Tibial nerve (tissue), 4 donors: ENCODE measurements at regions not wholly inside any gene's neighbourhood (a gene's known extent, or its start where the extent isn't known, plus 50 kb on each side); places are given as distances from the start of the nearest gene placed in this dataset.

Experiments
- EP300 ChIP-seq, 2 donors: sonication (generic); formaldehyde crosslinking; IDR thresholded peaks; one replicate each; pipeline ENCODE4 v1.6.1; 2017; ENCODE audit warnings: antibody characterized with exemption in 2 of 2, mild to moderate bottlenecking in 1 of 2
- POLR2A ChIP-seq, 2 donors: fragments of 450-650 bp; IDR thresholded peaks; one replicate each; pipeline ENCODE4 v1.6.1; 2017; ENCODE audit warnings: antibody characterized with exemption in 2 of 2, mild to moderate bottlenecking in 2 of 2, moderate library complexity in 2 of 2
- TF ChIP-seq, protein P1 (sequence below), 5 experiments: fragments of 200-600 bp in 3 of 5; fragments of 450-650 bp in 2 of 5; sonication (generic) in 3 of 5; IDR thresholded peaks; one replicate each; pipeline ENCODE4 v1.5.1; 2016 to 2019; ENCODE audit warnings: antibody characterized with exemption in 5 of 5, mild to moderate bottlenecking in 3 of 5, moderate library complexity in 2 of 5

DNA sequence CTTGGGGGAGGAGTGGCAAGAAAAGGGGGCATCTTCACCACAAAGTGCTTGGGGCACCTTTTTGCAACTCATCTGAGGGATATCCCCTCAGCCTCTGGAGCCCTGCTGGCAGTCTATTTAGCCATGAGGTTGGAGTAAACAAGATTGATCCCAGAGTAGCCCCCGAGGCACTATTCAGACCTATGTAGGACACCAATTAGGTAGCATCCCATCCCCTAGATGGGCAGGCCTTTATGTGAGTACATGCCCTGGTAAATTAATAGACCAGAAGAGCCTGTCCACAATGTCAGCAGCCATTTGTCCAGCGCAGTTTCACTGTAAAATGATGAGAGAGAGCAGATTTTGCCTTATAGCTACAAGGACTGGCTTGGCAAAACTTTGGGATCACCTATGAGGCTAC lies 221.4 kb downstream of the DRD1 start:
- no peak for TF ChIP-seq POLR2A (IDR thresholded peaks at IDR 0.05)
- TF ChIP-seq, protein P1, sequence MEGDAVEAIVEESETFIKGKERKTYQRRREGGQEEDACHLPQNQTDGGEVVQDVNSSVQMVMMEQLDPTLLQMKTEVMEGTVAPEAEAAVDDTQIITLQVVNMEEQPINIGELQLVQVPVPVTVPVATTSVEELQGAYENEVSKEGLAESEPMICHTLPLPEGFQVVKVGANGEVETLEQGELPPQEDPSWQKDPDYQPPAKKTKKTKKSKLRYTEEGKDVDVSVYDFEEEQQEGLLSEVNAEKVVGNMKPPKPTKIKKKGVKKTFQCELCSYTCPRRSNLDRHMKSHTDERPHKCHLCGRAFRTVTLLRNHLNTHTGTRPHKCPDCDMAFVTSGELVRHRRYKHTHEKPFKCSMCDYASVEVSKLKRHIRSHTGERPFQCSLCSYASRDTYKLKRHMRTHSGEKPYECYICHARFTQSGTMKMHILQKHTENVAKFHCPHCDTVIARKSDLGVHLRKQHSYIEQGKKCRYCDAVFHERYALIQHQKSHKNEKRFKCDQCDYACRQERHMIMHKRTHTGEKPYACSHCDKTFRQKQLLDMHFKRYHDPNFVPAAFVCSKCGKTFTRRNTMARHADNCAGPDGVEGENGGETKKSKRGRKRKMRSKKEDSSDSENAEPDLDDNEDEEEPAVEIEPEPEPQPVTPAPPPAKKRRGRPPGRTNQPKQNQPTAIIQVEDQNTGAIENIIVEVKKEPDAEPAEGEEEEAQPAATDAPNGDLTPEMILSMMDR (IDR thresholded peaks at IDR 0.05), result no peak
- no peak for TF ChIP-seq EP300 (IDR thresholded peaks at IDR 0.05)
